OCI-LY1 (cell line): ENCODE measurements at regions not wholly inside any gene's neighbourhood (a gene's known extent, or its start where the extent isn't known, plus 50 kb on each side); places are given as distances from the start of the nearest gene placed in this dataset.

Experiments
- CTCF ChIP-seq: fragments of 200-600 bp; sonication (generic), shearing (Covaris generic); IDR thresholded peaks from 2 replicates; pipeline ENCODE4 v1.5.1; 2017; ENCODE audit warnings: mild to moderate bottlenecking, antibody characterized with exemption, low read length, moderate library complexity, mixed read lengths
- EZH2 ChIP-seq: fragments of 200-600 bp; sonication (generic), shearing (Covaris generic); IDR thresholded peaks from 2 replicates; pipeline ENCODE4 v1.8.0; 2017; ENCODE audit warnings: borderline replicate concordance, mixed run types, mild to moderate bottlenecking, antibody characterized with exemption, low read length, moderate library complexity, mixed read lengths

GRCh38 chr16:18024611-18025010 lies 311.9 kb downstream of the NPIPA8 start:
- TF ChIP-seq EZH2 (no peak), CTCF (no peak)
